Neuronal stem cell (in vitro differentiated cells): ENCODE measurements at regions not wholly inside any gene's neighbourhood (a gene's known extent, or its start where the extent isn't known, plus 50 kb on each side); places are given as distances from the start of the nearest gene placed in this dataset.
"Not testable (repeated sequence)": the region's sequence is repeated elsewhere in the genome, so short reads cannot be mapped to it uniquely, and the experiment has no call there.

Experiments used
- DNase-seq: peaks from one replicate; pipeline ENCODE4 v3.0.0-alpha.2; 2013; ENCODE audit warnings: low spot score
- H2AFZ ChIP-seq: one replicate; pipeline ENCODE4 v1.6.1; 2013; ENCODE audit warnings: mild to moderate bottlenecking, low read length, inconsistent platforms
- H2AK5ac ChIP-seq: 2 replicates; pipeline ENCODE4 v1.6.1; 2013; ENCODE audit warnings: low read depth, mild to moderate bottlenecking, inconsistent platforms, low read length, moderate library complexity, mixed read lengths
- H2BK120ac ChIP-seq: 2 replicates; pipeline ENCODE4 v1.6.1; 2013; ENCODE audit warnings: low read depth, mild to moderate bottlenecking, inconsistent platforms, low read length, moderate library complexity, mixed read lengths
- H2BK12ac ChIP-seq: one replicate; pipeline ENCODE4 v1.6.1; 2013; ENCODE audit warnings: low read length, inconsistent platforms
- H2BK15ac ChIP-seq: 2 replicates; pipeline ENCODE4 v1.6.1; 2013; ENCODE audit warnings: mild to moderate bottlenecking, low read length, inconsistent platforms, mixed read lengths
- H2BK5ac ChIP-seq: one replicate; pipeline ENCODE4 v1.6.1; 2013; ENCODE audit warnings: inconsistent platforms, mild to moderate bottlenecking, low read length, moderate library complexity
- H3K14ac ChIP-seq: one replicate; pipeline ENCODE4 v1.6.1; 2013; ENCODE audit warnings: low read length, inconsistent platforms
- H3K18ac ChIP-seq: 2 replicates; pipeline ENCODE4 v1.6.1; 2013; ENCODE audit warnings: low read length, inconsistent platforms
- H3K23ac ChIP-seq: 2 replicates; pipeline ENCODE4 v1.6.1; 2013; ENCODE audit warnings: low read depth, mild to moderate bottlenecking, mixed read lengths, low read length, inconsistent platforms; ENCODE audit not compliant: poor library complexity
- H3K27ac ChIP-seq: replicated peaks from 3 replicates; pipeline ENCODE4 v1.5.1; 2013; ENCODE audit warnings: low read length, inconsistent platforms
- H3K27me3 ChIP-seq, 3 experiments: 2 replicates each; pipeline ENCODE4 v1.6.1; 2013; ENCODE audit warnings: low read length in 3 of 3, mild to moderate bottlenecking in 2 of 3, inconsistent platforms in 1 of 3, low read depth in 1 of 3, mixed read lengths in 1 of 3, moderate library complexity in 1 of 3; ENCODE audit not compliant: control insufficient read depth in 3 of 3, insufficient read depth in 3 of 3
- H3K36me3 ChIP-seq, 2 donors: replicated peaks in 1 of 2; 2 replicates each; pipeline ENCODE4 v1.6.1; 2013; ENCODE audit warnings: low read length in 2 of 2; ENCODE audit not compliant: control insufficient read depth in 2 of 2, insufficient read depth in 2 of 2
- H3K4ac ChIP-seq: 2 replicates; pipeline ENCODE4 v1.6.1; 2013; ENCODE audit warnings: inconsistent platforms, mild to moderate bottlenecking, low read length, moderate library complexity
- H3K4me1 ChIP-seq, 2 donors: 1 replicate in 1 of 2; 2 replicates in 1 of 2; pipeline ENCODE4 v1.6.1; 2013; ENCODE audit warnings: low read length in 2 of 2, low read depth in 1 of 2; ENCODE audit not compliant: control insufficient read depth in 2 of 2, insufficient read depth in 1 of 2
- H3K4me2 ChIP-seq: one replicate; pipeline ENCODE4 v1.6.1; 2013; ENCODE audit warnings: mild to moderate bottlenecking, low read length, inconsistent platforms; ENCODE audit not compliant: insufficient read depth, poor library complexity, severe bottlenecking
- H3K4me3 ChIP-seq, 2 donors: 2 replicates each; pipeline ENCODE4 v1.5.1; 2013; ENCODE audit warnings: low read length in 2 of 2, mild to moderate bottlenecking in 2 of 2, inconsistent platforms in 1 of 2, moderate library complexity in 1 of 2
- H3K79me1 ChIP-seq: one replicate; pipeline ENCODE4 v1.6.1; 2013; ENCODE audit warnings: low read depth, mild to moderate bottlenecking, inconsistent platforms, low read length, moderate library complexity
- H3K9ac ChIP-seq: one replicate; pipeline ENCODE4 v1.6.1; 2013; ENCODE audit warnings: mild to moderate bottlenecking, low read depth, low read length, inconsistent platforms; ENCODE audit not compliant: poor library complexity
- H3K9me3 ChIP-seq, 2 donors: replicated peaks in 1 of 2; 2 replicates each; pipeline versions ENCODE3 to v1.6.1; 2013; ENCODE audit warnings: low read length in 2 of 2, mild to moderate bottlenecking in 2 of 2, inconsistent platforms in 1 of 2, low read depth in 1 of 2, mixed read lengths in 1 of 2, moderate library complexity in 1 of 2; ENCODE audit not compliant: control insufficient read depth in 2 of 2, insufficient read depth in 1 of 2
- H4K8ac ChIP-seq: one replicate; pipeline ENCODE4 v1.6.1; 2013; ENCODE audit warnings: low read depth, mild to moderate bottlenecking, inconsistent platforms, low read length, moderate library complexity
- H4K91ac ChIP-seq: one replicate; pipeline ENCODE4 v1.6.1; 2013; ENCODE audit warnings: low read length, low read depth, mild to moderate bottlenecking, inconsistent platforms; ENCODE audit not compliant: poor library complexity
- WGBS, 2 donors: extraction: QIAGEN DNeasy Blood & Tissue Kit; methylation state at CpG; one replicate each; pipeline ENCODE4 v1.1.7; 2013; ENCODE audit warnings: missing lambda C conversion rate in 2 of 2, mixed read lengths in 1 of 2; ENCODE audit not compliant: insufficient read length in 2 of 2, insufficient replicate concordance in 1 of 2; ENCODE audit errors: extremely low coverage in 2 of 2; 5-methylcytosine and 5-hydroxymethylcytosine counted together

- H3K9ac ChIP-seq, result no peak overlapping the region
- no peak overlapping the region for H2AFZ ChIP-seq
- no peak overlapping the region for H2BK12ac ChIP-seq
- no peak for DNase-seq
- no peak overlapping the region for H2AK5ac ChIP-seq
- no peaks in the 10 kb centered on the region for H3K9me3 ChIP-seq
- H3K14ac ChIP-seq, result no peak overlapping the region
- peaks cover 5 to 11% of the 10 kb centered on the region in 2 donors for H3K4me1 ChIP-seq
- no peaks in the 10 kb centered on the region for H3K27me3 ChIP-seq
- H3K4ac ChIP-seq, result no peak overlapping the region
- no peak overlapping the region for H3K4me2 ChIP-seq
- WGBS, 2 donors, result no CpG with 5 or more reads among the region's 10 CpGs
- H3K18ac ChIP-seq, result no peak overlapping the region
- H2BK120ac ChIP-seq, result no peak overlapping the region
- H3K36me3 ChIP-seq, result no peaks in the 10 kb centered on the region
- no peak overlapping the region for H2BK15ac ChIP-seq
- H2BK5ac ChIP-seq, result no peak overlapping the region
- H3K27ac ChIP-seq, result no peak overlapping the region
- H3K79me1 ChIP-seq, result no peaks in the 10 kb centered on the region
- H4K91ac ChIP-seq, result no peak overlapping the region
- H3K4me3 ChIP-seq, result no peak overlapping the region
- H4K8ac ChIP-seq, result no peak overlapping the region
- H3K23ac ChIP-seq, result no peak overlapping the region
Measured at GRCh38 chr2:56049233-56049845, 125.8 kb upstream of the EFEMP1 start.

- H3K4me1 ChIP-seq, result peaks cover 5 to 6% of the 10 kb centered on the region in 2 donors
- DNase-seq, result peak; percentile 9
- H3K36me3 ChIP-seq, result no peaks in the 10 kb centered on the region
- H3K23ac ChIP-seq, result no peak overlapping the region
- WGBS, 2 donors, result no CpG with 5 or more reads among the region's 3 CpGs
- H3K9me3 ChIP-seq, result no peaks in the 10 kb centered on the region
- no peak overlapping the region for H2BK15ac ChIP-seq
- no peak overlapping the region for H2BK5ac ChIP-seq
- H3K9ac ChIP-seq, result no peak overlapping the region
- H2AK5ac ChIP-seq, result no peak overlapping the region
- H3K14ac ChIP-seq, result no peak overlapping the region
- H3K4me3 ChIP-seq, result no peak overlapping the region
- no peaks in the 10 kb centered on the region for H3K27me3 ChIP-seq
- H4K91ac ChIP-seq, result no peak overlapping the region
- H3K4me2 ChIP-seq, result no peak overlapping the region
- no peak overlapping the region for H3K27ac ChIP-seq
- H2AFZ ChIP-seq, result no peak overlapping the region
- no peak overlapping the region for H2BK120ac ChIP-seq
- no peak overlapping the region for H2BK12ac ChIP-seq
- H3K79me1 ChIP-seq, result no peaks in the 10 kb centered on the region
- no peak overlapping the region for H4K8ac ChIP-seq
- no peak overlapping the region for H3K18ac ChIP-seq
- H3K4ac ChIP-seq, result no peak overlapping the region
Measured at GRCh38 chr2:56053679-56054078, 130.1 kb upstream of the EFEMP1 start.

DNA sequence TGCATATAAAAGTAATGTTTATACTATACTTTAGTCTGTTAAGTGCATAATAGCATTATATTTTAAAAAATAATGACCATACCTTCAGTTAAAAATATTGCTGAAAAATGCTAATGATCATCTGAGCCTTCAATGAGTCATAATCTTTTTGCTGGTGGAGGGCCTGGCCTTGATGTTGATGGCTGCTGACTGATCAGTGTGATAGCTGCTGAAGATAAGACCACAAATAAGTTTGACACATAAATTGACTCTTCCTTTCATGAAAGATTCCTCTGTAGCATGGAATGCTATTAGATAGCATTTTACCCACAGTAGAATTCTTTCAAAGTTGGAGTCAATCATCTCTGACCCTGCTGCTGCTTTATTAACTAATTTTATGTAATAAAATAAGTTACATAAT lies 128.4 kb upstream of the CCDC85A start:
- no peak overlapping the region for H2AFZ ChIP-seq

GRCh38 chr2:56061327-56061726 lies 122.5 kb upstream of the CCDC85A start:
- not testable (repeated sequence) for H4K8ac ChIP-seq, H2BK12ac ChIP-seq, H3K27me3 ChIP-seq, H3K18ac ChIP-seq, H3K4me3 ChIP-seq, H2AFZ ChIP-seq, H2BK5ac ChIP-seq, H2BK120ac ChIP-seq, H3K27ac ChIP-seq, H3K79me1 ChIP-seq, H3K23ac ChIP-seq, H3K4ac ChIP-seq, DNase-seq, H2AK5ac ChIP-seq, H3K9me3 ChIP-seq, H4K91ac ChIP-seq, H2BK15ac ChIP-seq, H3K9ac ChIP-seq, H3K14ac ChIP-seq, H3K4me1 ChIP-seq, H3K36me3 ChIP-seq, H3K4me2 ChIP-seq
- no CpG with 5 or more reads among the region's 4 CpGs for WGBS, 2 donors

More for the DNA sequence above, 128.4 kb upstream of the CCDC85A start:
- Histone ChIP-seq H2BK120ac (no peak overlapping the region), H3K23ac (no peak overlapping the region), H3K27ac (no peak overlapping the region), H2BK5ac (no peak overlapping the region), H3K79me1 (no peaks in the 10 kb centered on the region), H2AK5ac (no peak overlapping the region), H3K9ac (no peak overlapping the region), H3K4me2 (no peak overlapping the region), H3K14ac (no peak overlapping the region), H3K18ac (no peak overlapping the region), H3K4me3 (no peak overlapping the region), H3K9me3 (no peaks in the 10 kb centered on the region), H2BK12ac (no peak overlapping the region), H3K4me1 (peaks cover 5 to 6% of the 10 kb centered on the region in 2 donors), H4K8ac (no peak overlapping the region), H2BK15ac (no peak overlapping the region), H4K91ac (no peak overlapping the region), H3K36me3 (no peaks in the 10 kb centered on the region), H3K27me3 (no peaks in the 10 kb centered on the region), H3K4ac (no peak overlapping the region)
- DNase-seq, result no peak
